ENCODE measurements at regions not wholly inside any gene's neighbourhood (a gene's known extent, or its start where the extent isn't known, plus 50 kb on each side); places are given as distances from the start of the nearest gene placed in this dataset.

DNA sequence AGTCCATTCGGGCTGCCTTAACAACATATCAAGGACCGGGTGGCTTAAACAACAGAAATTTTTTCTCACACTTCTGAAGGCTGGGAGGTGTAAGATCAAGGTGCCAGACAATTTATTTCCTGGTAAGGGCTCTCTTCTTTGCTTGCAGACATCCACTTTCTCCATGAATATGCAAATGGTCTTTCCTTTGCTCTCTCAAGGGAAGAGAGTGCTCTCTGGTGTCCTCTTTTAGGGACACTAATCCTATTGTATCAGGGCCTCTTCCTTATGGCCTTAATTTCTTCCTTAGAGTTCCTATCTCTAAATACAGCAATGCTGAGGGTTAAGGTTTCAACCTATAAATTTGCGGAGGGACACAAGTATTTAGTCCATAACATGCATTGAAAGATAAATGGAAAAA is 770.8 kb downstream of the DSC3 start:
- H3K4me3 ChIP-seq (ENCODE audit: low read depth, low read length, poor library complexity, severe bottlenecking) = no peak overlapping the region
- no peaks in the 10 kb centered on the region for H3K27me3 ChIP-seq (replicated peaks; ENCODE audit: insufficient read depth, low read depth, low read length, poor library complexity)
- CTCF ChIA-PET = interaction anchor here (0.6 kb wide), 1 partner anchor 440 kb away, joined by 5 read pairs; no protein-coding TSS in a partner anchor
- no peaks in the 10 kb centered on the region for H3K4me1 ChIP-seq (ENCODE audit: insufficient read depth, low read length, poor library complexity, severe bottlenecking)
- TF ChIP-seq EZH2 (IDR thresholded peaks at IDR 0.05; ENCODE audit: borderline replicate concordance, low read depth, low read length, poor library complexity, severe bottlenecking) = no peak
- TF ChIP-seq, protein P1, sequence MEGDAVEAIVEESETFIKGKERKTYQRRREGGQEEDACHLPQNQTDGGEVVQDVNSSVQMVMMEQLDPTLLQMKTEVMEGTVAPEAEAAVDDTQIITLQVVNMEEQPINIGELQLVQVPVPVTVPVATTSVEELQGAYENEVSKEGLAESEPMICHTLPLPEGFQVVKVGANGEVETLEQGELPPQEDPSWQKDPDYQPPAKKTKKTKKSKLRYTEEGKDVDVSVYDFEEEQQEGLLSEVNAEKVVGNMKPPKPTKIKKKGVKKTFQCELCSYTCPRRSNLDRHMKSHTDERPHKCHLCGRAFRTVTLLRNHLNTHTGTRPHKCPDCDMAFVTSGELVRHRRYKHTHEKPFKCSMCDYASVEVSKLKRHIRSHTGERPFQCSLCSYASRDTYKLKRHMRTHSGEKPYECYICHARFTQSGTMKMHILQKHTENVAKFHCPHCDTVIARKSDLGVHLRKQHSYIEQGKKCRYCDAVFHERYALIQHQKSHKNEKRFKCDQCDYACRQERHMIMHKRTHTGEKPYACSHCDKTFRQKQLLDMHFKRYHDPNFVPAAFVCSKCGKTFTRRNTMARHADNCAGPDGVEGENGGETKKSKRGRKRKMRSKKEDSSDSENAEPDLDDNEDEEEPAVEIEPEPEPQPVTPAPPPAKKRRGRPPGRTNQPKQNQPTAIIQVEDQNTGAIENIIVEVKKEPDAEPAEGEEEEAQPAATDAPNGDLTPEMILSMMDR (conservative IDR thresholded peaks at IDR 0.05; ENCODE audit: low read depth, low read length) = no peak
- intact Hi-C loops (cut with micrococcal nuclease; ENCODE audit: unreplicated experiment) = no loop called here
- H3K36me3 ChIP-seq (ENCODE audit: insufficient read depth, low read length, poor library complexity, severe bottlenecking) = no peaks in the 10 kb centered on the region
- H3K27ac ChIP-seq (ENCODE audit: low read depth, low read length, poor library complexity, severe bottlenecking) = no peak overlapping the region
- POLR2A ChIA-PET (ENCODE audit: low non-redundant PET) = no interaction called here
- no TSS peak for BruUV-seq (replicated peaks)
- peak; percentile 3 for DNase-seq (ENCODE audit: low spot score)
- no peaks in the 10 kb centered on the region for H3K9me3 ChIP-seq (ENCODE audit: low read depth, low read length, poor library complexity, severe bottlenecking)

DNA sequence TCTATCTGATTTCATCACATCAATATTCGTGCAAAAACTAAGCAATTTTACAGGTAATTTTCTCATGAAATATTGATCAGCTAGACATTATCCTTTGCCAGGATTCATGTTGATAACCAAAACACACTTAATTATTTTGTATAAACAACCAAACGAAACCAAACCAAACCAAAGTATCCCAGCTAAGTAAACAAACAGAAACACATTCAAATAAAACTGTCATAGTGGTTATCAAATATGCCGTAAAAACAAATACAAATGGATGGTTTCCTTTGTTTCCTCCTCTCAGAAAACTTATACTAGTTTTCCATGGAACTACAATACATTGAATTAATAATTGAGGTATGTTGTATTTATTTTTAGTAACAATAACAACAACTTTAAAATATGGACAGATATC is 777.4 kb downstream of the DSC3 start:
- DNase-seq (ENCODE audit: low spot score) = no peak
- Histone ChIP-seq H3K4me1 (ENCODE audit: insufficient read depth, low read length, poor library complexity, severe bottlenecking) (no peaks in the 10 kb centered on the region), H3K27ac (ENCODE audit: low read depth, low read length, poor library complexity, severe bottlenecking) (no peak overlapping the region), H3K9me3 (ENCODE audit: low read depth, low read length, poor library complexity, severe bottlenecking) (no peaks in the 10 kb centered on the region), H3K4me3 (ENCODE audit: low read depth, low read length, poor library complexity, severe bottlenecking) (no peak overlapping the region), H3K27me3 (replicated peaks; ENCODE audit: insufficient read depth, low read depth, low read length, poor library complexity) (no peaks in the 10 kb centered on the region), H3K36me3 (ENCODE audit: insufficient read depth, low read length, poor library complexity, severe bottlenecking) (no peaks in the 10 kb centered on the region)
- CTCF ChIA-PET = no interaction called here
- no TSS peak for BruUV-seq (replicated peaks)
- POLR2A ChIA-PET (ENCODE audit: low non-redundant PET) = no interaction called here
- TF ChIP-seq, protein P1 (conservative IDR thresholded peaks at IDR 0.05; ENCODE audit: low read depth, low read length) = no peak
- no peak for TF ChIP-seq EZH2 (IDR thresholded peaks at IDR 0.05; ENCODE audit: borderline replicate concordance, low read depth, low read length, poor library complexity, severe bottlenecking)
- intact Hi-C loops (cut with micrococcal nuclease; ENCODE audit: unreplicated experiment) = no loop called here

DNA sequence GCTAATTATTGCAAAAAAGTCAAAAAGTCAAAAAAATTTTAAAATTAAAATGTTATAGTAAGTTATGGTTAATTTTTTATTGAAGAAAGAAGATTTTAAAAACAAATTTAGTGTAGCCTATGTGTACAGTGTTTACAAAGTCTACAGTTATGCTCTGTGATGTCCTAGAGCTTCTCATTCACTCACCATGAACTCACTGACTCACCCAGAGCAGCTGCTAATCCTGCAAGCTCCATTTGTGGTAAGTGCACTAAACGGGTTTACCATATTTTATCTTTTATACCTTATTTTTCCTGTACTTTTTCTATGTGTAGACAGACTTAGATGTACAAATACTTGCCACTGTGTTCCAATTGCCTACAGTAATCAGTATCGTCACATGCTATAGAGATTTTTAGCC is 788.2 kb downstream of the DSC3 start:
- DNase-seq (ENCODE audit: low spot score) = no peak
- Histone ChIP-seq H3K27ac (ENCODE audit: low read depth, low read length, poor library complexity, severe bottlenecking) (no peak overlapping the region), H3K36me3 (ENCODE audit: insufficient read depth, low read length, poor library complexity, severe bottlenecking) (no peaks in the 10 kb centered on the region), H3K27me3 (replicated peaks; ENCODE audit: insufficient read depth, low read depth, low read length, poor library complexity) (no peaks in the 10 kb centered on the region), H3K9me3 (ENCODE audit: low read depth, low read length, poor library complexity, severe bottlenecking) (peaks cover 3% of the 10 kb centered on the region), H3K4me3 (ENCODE audit: low read depth, low read length, poor library complexity, severe bottlenecking) (no peak overlapping the region), H3K4me1 (ENCODE audit: insufficient read depth, low read length, poor library complexity, severe bottlenecking) (no peaks in the 10 kb centered on the region)
- BruUV-seq (replicated peaks) = no TSS peak
- ChIA-PET POLR2A (ENCODE audit: low non-redundant PET) (no interaction called here), CTCF (no interaction called here)
- TF ChIP-seq EZH2 (IDR thresholded peaks at IDR 0.05; ENCODE audit: borderline replicate concordance, low read depth, low read length, poor library complexity, severe bottlenecking) = no peak
- TF ChIP-seq, protein P1 (conservative IDR thresholded peaks at IDR 0.05; ENCODE audit: low read depth, low read length) = no peak
- intact Hi-C loops (cut with micrococcal nuclease; ENCODE audit: unreplicated experiment) = no loop called here

All from A673 (cell line).